ENCODE measurements at regions not wholly inside any gene's neighbourhood (a gene's known extent, or its start where the extent isn't known, plus 50 kb on each side); places are given as distances from the start of the nearest gene placed in this dataset.

GRCh38 chr1:60637651-60638050, 444.7 kb upstream of the NFIA start:
- Mint-ChIP-seq H3K27me3 (ENCODE audit: insufficient read depth) (no peaks in the 10 kb centered on the region), H3K9me3 (peaks cover 2% of the 10 kb centered on the region), H3K36me3 (ENCODE audit: low read depth) (no peaks in the 10 kb centered on the region), H3K4me1 (peaks cover 5% of the 10 kb centered on the region), H3K4me3 (no peak overlapping the region), H3K27ac (no peak overlapping the region)
- DNase-seq: no peak
- Histone ChIP-seq H3K27ac (ENCODE audit: low read depth, low read length) (no peak overlapping the region), H3K27me3 (ENCODE audit: control insufficient read depth, insufficient read depth, low read length, poor library complexity, severe bottlenecking) (no peaks in the 10 kb centered on the region), H3K36me3 (ENCODE audit: control insufficient read depth, insufficient read depth, low read length) (no peaks in the 10 kb centered on the region), H3K9me3 (ENCODE audit: control insufficient read depth, low read length) (no peaks in the 10 kb centered on the region), H3K4me1 (ENCODE audit: control insufficient read depth, insufficient read depth, low read length) (no peaks in the 10 kb centered on the region), H3K9ac (ENCODE audit: extremely low read depth, low read length, poor library complexity, severe bottlenecking) (no peak overlapping the region), H3K4me3 (ENCODE audit: low read length) (no peak overlapping the region)
- WGBS, 2 experiments (ENCODE audit: insufficient coverage in 1 of 2, insufficient read length in 1 of 2): 83 to 96% methylated on average over 1 of the region's 1 CpG
- TF ChIP-seq, protein P1, sequence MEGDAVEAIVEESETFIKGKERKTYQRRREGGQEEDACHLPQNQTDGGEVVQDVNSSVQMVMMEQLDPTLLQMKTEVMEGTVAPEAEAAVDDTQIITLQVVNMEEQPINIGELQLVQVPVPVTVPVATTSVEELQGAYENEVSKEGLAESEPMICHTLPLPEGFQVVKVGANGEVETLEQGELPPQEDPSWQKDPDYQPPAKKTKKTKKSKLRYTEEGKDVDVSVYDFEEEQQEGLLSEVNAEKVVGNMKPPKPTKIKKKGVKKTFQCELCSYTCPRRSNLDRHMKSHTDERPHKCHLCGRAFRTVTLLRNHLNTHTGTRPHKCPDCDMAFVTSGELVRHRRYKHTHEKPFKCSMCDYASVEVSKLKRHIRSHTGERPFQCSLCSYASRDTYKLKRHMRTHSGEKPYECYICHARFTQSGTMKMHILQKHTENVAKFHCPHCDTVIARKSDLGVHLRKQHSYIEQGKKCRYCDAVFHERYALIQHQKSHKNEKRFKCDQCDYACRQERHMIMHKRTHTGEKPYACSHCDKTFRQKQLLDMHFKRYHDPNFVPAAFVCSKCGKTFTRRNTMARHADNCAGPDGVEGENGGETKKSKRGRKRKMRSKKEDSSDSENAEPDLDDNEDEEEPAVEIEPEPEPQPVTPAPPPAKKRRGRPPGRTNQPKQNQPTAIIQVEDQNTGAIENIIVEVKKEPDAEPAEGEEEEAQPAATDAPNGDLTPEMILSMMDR (conservative IDR thresholded peaks at IDR 0.05): no peak

GRCh38 chr1:60636946-60637345, 445.4 kb upstream of the NFIA start:
- H3K27ac ChIP-seq (ENCODE audit: low read depth, low read length): no peak overlapping the region
- no peaks in the 10 kb centered on the region for H3K27me3 Mint-ChIP-seq (ENCODE audit: insufficient read depth)
- no peaks in the 10 kb centered on the region for H3K9me3 ChIP-seq (ENCODE audit: control insufficient read depth, low read length)
- H3K4me3 ChIP-seq (ENCODE audit: low read length): no peak overlapping the region
- no peaks in the 10 kb centered on the region for H3K4me1 ChIP-seq (ENCODE audit: control insufficient read depth, insufficient read depth, low read length)
- TF ChIP-seq, protein P1 (conservative IDR thresholded peaks at IDR 0.05): no peak
- no peak for DNase-seq
- H3K36me3 Mint-ChIP-seq (ENCODE audit: low read depth): no peaks in the 10 kb centered on the region
- no peak overlapping the region for H3K27ac Mint-ChIP-seq
- no peak overlapping the region for H3K4me3 Mint-ChIP-seq
- H3K9ac ChIP-seq (ENCODE audit: extremely low read depth, low read length, poor library complexity, severe bottlenecking): no peak overlapping the region
- WGBS, 2 experiments (ENCODE audit: insufficient coverage in 1 of 2, insufficient read length in 1 of 2): 95 to 100% methylated on average over 1 to 2 of the region's 2 CpGs
- peaks cover 5% of the 10 kb centered on the region for H3K4me1 Mint-ChIP-seq
- no peaks in the 10 kb centered on the region for H3K36me3 ChIP-seq (ENCODE audit: control insufficient read depth, insufficient read depth, low read length)
- H3K27me3 ChIP-seq (ENCODE audit: control insufficient read depth, insufficient read depth, low read length, poor library complexity, severe bottlenecking): no peaks in the 10 kb centered on the region
- H3K9me3 Mint-ChIP-seq: peaks cover 2% of the 10 kb centered on the region

GRCh38 chr1:60634106-60634505, 448.3 kb upstream of the NFIA start:
- no peak overlapping the region for H3K9ac ChIP-seq (ENCODE audit: extremely low read depth, low read length, poor library complexity, severe bottlenecking)
- peaks cover 5% of the 10 kb centered on the region for H3K4me1 Mint-ChIP-seq
- no peaks in the 10 kb centered on the region for H3K27me3 ChIP-seq (ENCODE audit: control insufficient read depth, insufficient read depth, low read length, poor library complexity, severe bottlenecking)
- H3K36me3 ChIP-seq (ENCODE audit: control insufficient read depth, insufficient read depth, low read length): no peaks in the 10 kb centered on the region
- H3K36me3 Mint-ChIP-seq (ENCODE audit: low read depth): no peaks in the 10 kb centered on the region
- peaks cover under 1% of the 10 kb centered on the region for H3K9me3 Mint-ChIP-seq
- 88 to 89% methylated on average over 4 to 6 of the region's 6 CpGs for WGBS, 2 experiments (ENCODE audit: insufficient coverage in 1 of 2, insufficient read length in 1 of 2)
- no peak for DNase-seq
- no peaks in the 10 kb centered on the region for H3K27me3 Mint-ChIP-seq (ENCODE audit: insufficient read depth)
- no peak overlapping the region for H3K27ac Mint-ChIP-seq
- TF ChIP-seq, protein P1 (conservative IDR thresholded peaks at IDR 0.05): no peak
- no peak overlapping the region for H3K27ac ChIP-seq (ENCODE audit: low read depth, low read length)
- no peak overlapping the region for H3K4me3 Mint-ChIP-seq
- no peak overlapping the region for H3K4me3 ChIP-seq (ENCODE audit: low read length)
- H3K4me1 ChIP-seq (ENCODE audit: control insufficient read depth, insufficient read depth, low read length): no peaks in the 10 kb centered on the region
- no peaks in the 10 kb centered on the region for H3K9me3 ChIP-seq (ENCODE audit: control insufficient read depth, low read length)
